Chondrocyte (in vitro differentiated cells): ENCODE measurements at regions not wholly inside any gene's neighbourhood (a gene's known extent, or its start where the extent isn't known, plus 50 kb on each side); places are given as distances from the start of the nearest gene placed in this dataset.

ENCODE experiments used
- DNase-seq: peaks from one replicate; pipeline ENCODE4 v3.0.0; 2021; ENCODE audit warnings: mixed read lengths, low spot score
- H3K27ac Mint-ChIP-seq: one replicate; pipeline ENCODE4 v1.8.0; 2021; ENCODE audit warnings: mild to moderate bottlenecking, moderate library complexity, mixed read lengths; ENCODE audit not compliant: unreplicated experiment
- H3K27me3 Mint-ChIP-seq: 2 replicates; pipeline ENCODE4 v1.8.0; 2021; ENCODE audit warnings: low read depth, mixed read lengths
- H3K36me3 Mint-ChIP-seq: 2 replicates; pipeline ENCODE4 v1.8.0; 2021; ENCODE audit warnings: low read depth, mixed read lengths
- H3K4me1 Mint-ChIP-seq: 2 replicates; pipeline ENCODE4 v1.8.0; 2021; ENCODE audit warnings: low read depth, mild to moderate bottlenecking, mixed read lengths
- H3K4me3 Mint-ChIP-seq: one replicate; pipeline ENCODE4 v1.8.0; 2021; ENCODE audit warnings: mild to moderate bottlenecking, moderate library complexity, mixed read lengths; ENCODE audit not compliant: unreplicated experiment
- H3K9me3 Mint-ChIP-seq: 2 replicates; pipeline ENCODE4 v1.8.0; 2021; ENCODE audit warnings: low read depth, mixed read lengths
- CTCF ChIP-seq: fragments of 200-600 bp; sonication (generic); IDR thresholded peaks from 2 replicates; pipeline ENCODE4 v1.5.0; 2021; ENCODE audit warnings: antibody characterized with exemption, mild to moderate bottlenecking, moderate library complexity

- DNase-seq = no peak
- H3K4me1 Mint-ChIP-seq = no peaks in the 10 kb centered on the region
- H3K4me3 Mint-ChIP-seq = no peak overlapping the region
- no peaks in the 10 kb centered on the region for H3K27me3 Mint-ChIP-seq
- TF ChIP-seq CTCF = no peak
- H3K9me3 Mint-ChIP-seq = peaks cover 21% of the 10 kb centered on the region
- H3K36me3 Mint-ChIP-seq = no peaks in the 10 kb centered on the region
- no peak overlapping the region for H3K27ac Mint-ChIP-seq
Measured at GRCh38 chr13:81757348-81757970, 1416.5 kb upstream of the SPRY2 start.

GRCh38 chr13:81745391-81745790 is 1404.5 kb upstream of the SPRY2 start:
- H3K4me3 Mint-ChIP-seq = no peak overlapping the region
- DNase-seq = no peak
- H3K4me1 Mint-ChIP-seq = no peaks in the 10 kb centered on the region
- no peak for TF ChIP-seq CTCF
- no peak overlapping the region for H3K27ac Mint-ChIP-seq
- no peaks in the 10 kb centered on the region for H3K27me3 Mint-ChIP-seq
- H3K9me3 Mint-ChIP-seq = peaks cover 24% of the 10 kb centered on the region
- H3K36me3 Mint-ChIP-seq = no peaks in the 10 kb centered on the region

- Mint-ChIP-seq H3K4me3 (no peak overlapping the region), H3K27ac (no peak overlapping the region), H3K27me3 (no peaks in the 10 kb centered on the region), H3K4me1 (no peaks in the 10 kb centered on the region), H3K36me3 (no peaks in the 10 kb centered on the region), H3K9me3 (peaks cover 13% of the 10 kb centered on the region)
- DNase-seq = no peak
- no peak for TF ChIP-seq CTCF
Measured at GRCh38 chr13:81738364-81738763, 1397.4 kb upstream of the SPRY2 start.

GRCh38 chr13:81726037-81726726 is 1385.3 kb upstream of the SPRY2 start:
- Mint-ChIP-seq H3K36me3 (no peaks in the 10 kb centered on the region), H3K9me3 (peaks cover 11% of the 10 kb centered on the region), H3K4me1 (no peaks in the 10 kb centered on the region), H3K4me3 (no peak overlapping the region), H3K27ac (no peak overlapping the region), H3K27me3 (no peaks in the 10 kb centered on the region)
- peak; percentile 57 for DNase-seq
- no peak for TF ChIP-seq CTCF

- H3K27me3 Mint-ChIP-seq = peaks cover 5% of the 10 kb centered on the region
- no peaks in the 10 kb centered on the region for H3K36me3 Mint-ChIP-seq
- H3K27ac Mint-ChIP-seq = no peak overlapping the region
- H3K4me1 Mint-ChIP-seq = no peaks in the 10 kb centered on the region
- no peak for TF ChIP-seq CTCF
- DNase-seq = no peak
- H3K9me3 Mint-ChIP-seq = no peaks in the 10 kb centered on the region
- H3K4me3 Mint-ChIP-seq = no peak overlapping the region
Measured at GRCh38 chr13:81722456-81722855, 1381.5 kb upstream of the SPRY2 start.
